GM12878 (cell line): ENCODE measurements at regions not wholly inside any gene's neighbourhood (a gene's known extent, or its start where the extent isn't known, plus 50 kb on each side); places are given as distances from the start of the nearest gene placed in this dataset.

ENCODE experiments used
- ATAC-seq: fragments of 200-7000 bp; cut with Tn5 transposase; 3 replicates; pipeline ENCODE4 v1.9.1; 2020; ENCODE audit warnings: mild to moderate bottlenecking, moderate library complexity
- BruUV-seq: library from RNA; stranded (reverse); fragments of 400-500 nt; replicated peaks from 2 replicates; lab custom pipeline; 2021; lab: Mats Ljungman, UMichigan
- CTCF ChIA-PET: fragments of 300-600 bp; sonication (Branson Sonifier 250); formaldehyde crosslinking; extraction: SDS; loops from one replicate; lab custom pipeline; 2021; ENCODE audit warnings: inconsistent platforms; lab: Yijun Ruan, JAX
- POLR2A ChIA-PET: fragments of 350-600 bp; formaldehyde crosslinking; extraction: SDS; loops from one replicate; lab custom pipeline; 2021; ENCODE audit warnings: inconsistent platforms; lab: Charles Lee
- RAD21 ChIA-PET: fragments of 300-600 bp; sonication (Branson Sonifier 250); formaldehyde crosslinking; loops from one replicate; lab custom pipeline; 2023; ENCODE audit warnings: antibody characterized with exemption; ENCODE audit not compliant: unreplicated experiment; lab: Charles Lee
- SMC1A ChIA-PET: fragments of 300-600 bp; sonication (Branson Sonifier 250); formaldehyde crosslinking; loops from one replicate; lab custom pipeline; 2023; ENCODE audit not compliant: unreplicated experiment, uncharacterized antibody; lab: Charles Lee
- DNase-seq: peaks from one replicate; pipeline ENCODE4 v3.0.0-alpha.2; 2011; ENCODE audit warnings: low read depth, low spot score
- FAIRE-seq: peaks from 3 replicates; lab custom pipeline; 2011; peaks lifted over from hg19 to GRCh38; lab: Jason Lieb, UNC
- H2AFZ ChIP-seq: 2 replicates; pipeline ENCODE4 v1.6.0; 2011; ENCODE audit warnings: low read depth, low read length, control low read depth; ENCODE audit not compliant: control insufficient read depth
- H3K27ac ChIP-seq: 2 replicates; pipeline ENCODE4 v1.5.1; 2011; ENCODE audit warnings: control low read depth; ENCODE audit not compliant: control insufficient read depth, insufficient read depth
- H3K27me3 ChIP-seq, 2 experiments: replicated peaks in 1 of 2; 2 replicates each; pipeline versions ENCODE4 v1.6.0 to v1.6.1; 2011; ENCODE audit warnings: low read length in 1 of 2; ENCODE audit not compliant: control insufficient read depth in 2 of 2, insufficient read depth in 2 of 2
- H3K36me3 ChIP-seq, 2 experiments: 2 replicates each; pipeline ENCODE4 v1.5.1; 2011; ENCODE audit warnings: low read length in 1 of 2; ENCODE audit not compliant: control insufficient read depth in 2 of 2, insufficient read depth in 2 of 2
- H3K4me1 ChIP-seq: 2 replicates; pipeline ENCODE4 v1.6.1; 2011; ENCODE audit warnings: mild to moderate bottlenecking, low read length, moderate library complexity, mixed read lengths; ENCODE audit not compliant: control insufficient read depth, insufficient read depth
- H3K4me2 ChIP-seq: 2 replicates; pipeline ENCODE4 v1.6.0; 2011; ENCODE audit warnings: control low read depth; ENCODE audit not compliant: control insufficient read depth, insufficient read depth
- H3K4me3 ChIP-seq: fragments of 200-600 bp; sonication (generic); 2 replicates; pipeline ENCODE4 v1.5.1; 2016
- H3K79me2 ChIP-seq: 2 replicates; pipeline ENCODE4 v1.6.0; 2011; ENCODE audit warnings: low read length; ENCODE audit not compliant: control insufficient read depth, insufficient read depth
- H3K9ac ChIP-seq: 2 replicates; pipeline ENCODE4 v1.8.0; 2011; ENCODE audit warnings: low read length, control low read depth, mixed read lengths; ENCODE audit not compliant: control insufficient read depth, insufficient read depth
- H3K9me3 ChIP-seq: replicated peaks from 3 replicates; pipeline ENCODE4 v1.5.1; 2011; ENCODE audit warnings: mild to moderate bottlenecking, low read length; ENCODE audit not compliant: control insufficient read depth, insufficient read depth
- H4K20me1 ChIP-seq: 2 replicates; pipeline ENCODE4 v1.6.0; 2011; ENCODE audit not compliant: control insufficient read depth, insufficient read depth
- ASH2L ChIP-seq: fragments of 300-600, 200-600 bp; sonication (generic); IDR thresholded peaks from 2 replicates; pipeline ENCODE4 v1.6.1; 2017; ENCODE audit warnings: low read depth, mild to moderate bottlenecking, borderline replicate concordance
- SP1 ChIP-seq: IDR thresholded peaks from one replicate; pipeline ENCODE4 v1.6.1; 2011; ENCODE audit warnings: low read depth, low read length
- WGBS: methylation state at CpG from one replicate; pipeline ENCODE4 v1.1.6; 2016; ENCODE audit warnings: low lambda C conversion rate; ENCODE audit not compliant: insufficient replicate concordance, insufficient coverage; ENCODE audit errors: missing lambda C conversion rate; 5-methylcytosine and 5-hydroxymethylcytosine counted together
- in situ Hi-C: fragments of 300-500 bp; cut with MboI; formaldehyde crosslinking; loops from 9 replicates; pipeline ENCODE4 v1.14.3; 2018; ENCODE audit warnings: mixed read lengths
- intact Hi-C: fragments of 100-400 bp; cut with micrococcal nuclease; formaldehyde crosslinking; loops from one replicate; pipeline ENCODE4 v1.14.2; 2022; ENCODE audit not compliant: unreplicated experiment
- TF ChIP-seq, protein P1 (sequence below): fragments of 450-650 bp; formaldehyde crosslinking; IDR thresholded peaks from 2 replicates; pipeline ENCODE4 v1.5.0; 2022; ENCODE audit warnings: mild to moderate bottlenecking, missing genetic modification characterization
- TF ChIP-seq, protein P2 (sequence below): fragments of 450-650 bp; IDR thresholded peaks from 2 replicates; pipeline ENCODE4 v1.6.1; 2017; ENCODE audit warnings: mild to moderate bottlenecking, moderate library complexity
- TF ChIP-seq, protein P3 (sequence below): fragments of 450-650 bp; IDR thresholded peaks from 2 replicates; pipeline ENCODE4 v1.6.1; 2017; ENCODE audit warnings: borderline replicate concordance

- TF ChIP-seq, protein P1, sequence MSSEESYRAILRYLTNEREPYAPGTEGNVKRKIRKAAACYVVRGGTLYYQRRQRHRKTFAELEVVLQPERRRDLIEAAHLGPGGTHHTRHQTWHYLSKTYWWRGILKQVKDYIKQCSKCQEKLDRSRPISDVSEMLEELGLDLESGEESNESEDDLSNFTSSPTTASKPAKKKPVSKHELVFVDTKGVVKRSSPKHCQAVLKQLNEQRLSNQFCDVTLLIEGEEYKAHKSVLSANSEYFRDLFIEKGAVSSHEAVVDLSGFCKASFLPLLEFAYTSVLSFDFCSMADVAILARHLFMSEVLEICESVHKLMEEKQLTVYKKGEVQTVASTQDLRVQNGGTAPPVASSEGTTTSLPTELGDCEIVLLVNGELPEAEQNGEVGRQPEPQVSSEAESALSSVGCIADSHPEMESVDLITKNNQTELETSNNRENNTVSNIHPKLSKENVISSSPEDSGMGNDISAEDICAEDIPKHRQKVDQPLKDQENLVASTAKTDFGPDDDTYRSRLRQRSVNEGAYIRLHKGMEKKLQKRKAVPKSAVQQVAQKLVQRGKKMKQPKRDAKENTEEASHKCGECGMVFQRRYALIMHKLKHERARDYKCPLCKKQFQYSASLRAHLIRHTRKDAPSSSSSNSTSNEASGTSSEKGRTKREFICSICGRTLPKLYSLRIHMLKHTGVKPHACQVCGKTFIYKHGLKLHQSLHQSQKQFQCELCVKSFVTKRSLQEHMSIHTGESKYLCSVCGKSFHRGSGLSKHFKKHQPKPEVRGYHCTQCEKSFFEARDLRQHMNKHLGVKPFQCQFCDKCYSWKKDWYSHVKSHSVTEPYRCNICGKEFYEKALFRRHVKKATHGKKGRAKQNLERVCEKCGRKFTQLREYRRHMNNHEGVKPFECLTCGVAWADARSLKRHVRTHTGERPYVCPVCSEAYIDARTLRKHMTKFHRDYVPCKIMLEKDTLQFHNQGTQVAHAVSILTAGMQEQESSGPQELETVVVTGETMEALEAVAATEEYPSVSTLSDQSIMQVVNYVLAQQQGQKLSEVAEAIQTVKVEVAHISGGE (CRISPR knock-in tag): no peak
- no peak for TF ChIP-seq ASH2L
- TF ChIP-seq, all 136 proteins: peak for 0
These were observed 487.7 kb upstream of the NOVA1 start (continued) for GRCh38 chr14:27085500-27085899.

- H3K4me3 ChIP-seq: no peak overlapping the region
- no peaks in the 10 kb centered on the region for H3K36me3 ChIP-seq
- in situ Hi-C loops (no loop called here), intact Hi-C loops (no loop called here)
- SMC1A ChIA-PET: no interaction called here
- no peaks in the 10 kb centered on the region for H3K79me2 ChIP-seq
- H3K27me3 ChIP-seq: no peaks in the 10 kb centered on the region
- no peaks in the 10 kb centered on the region for H3K9me3 ChIP-seq
- no peak overlapping the region for H3K27ac ChIP-seq
- no peak for DNase-seq
- CTCF ChIA-PET: no interaction called here
- no peak for ATAC-seq
- no peak overlapping the region for H2AFZ ChIP-seq
- RAD21 ChIA-PET: no interaction called here
- FAIRE-seq: no peak
- 32% methylated on average over 3 of the region's 3 CpGs for WGBS
- no peak overlapping the region for H3K9ac ChIP-seq
- H3K4me1 ChIP-seq: no peaks in the 10 kb centered on the region
- POLR2A ChIA-PET: no interaction called here
- H4K20me1 ChIP-seq: no peaks in the 10 kb centered on the region
- H3K4me2 ChIP-seq: no peak overlapping the region
- TF ChIP-seq, protein P2, sequence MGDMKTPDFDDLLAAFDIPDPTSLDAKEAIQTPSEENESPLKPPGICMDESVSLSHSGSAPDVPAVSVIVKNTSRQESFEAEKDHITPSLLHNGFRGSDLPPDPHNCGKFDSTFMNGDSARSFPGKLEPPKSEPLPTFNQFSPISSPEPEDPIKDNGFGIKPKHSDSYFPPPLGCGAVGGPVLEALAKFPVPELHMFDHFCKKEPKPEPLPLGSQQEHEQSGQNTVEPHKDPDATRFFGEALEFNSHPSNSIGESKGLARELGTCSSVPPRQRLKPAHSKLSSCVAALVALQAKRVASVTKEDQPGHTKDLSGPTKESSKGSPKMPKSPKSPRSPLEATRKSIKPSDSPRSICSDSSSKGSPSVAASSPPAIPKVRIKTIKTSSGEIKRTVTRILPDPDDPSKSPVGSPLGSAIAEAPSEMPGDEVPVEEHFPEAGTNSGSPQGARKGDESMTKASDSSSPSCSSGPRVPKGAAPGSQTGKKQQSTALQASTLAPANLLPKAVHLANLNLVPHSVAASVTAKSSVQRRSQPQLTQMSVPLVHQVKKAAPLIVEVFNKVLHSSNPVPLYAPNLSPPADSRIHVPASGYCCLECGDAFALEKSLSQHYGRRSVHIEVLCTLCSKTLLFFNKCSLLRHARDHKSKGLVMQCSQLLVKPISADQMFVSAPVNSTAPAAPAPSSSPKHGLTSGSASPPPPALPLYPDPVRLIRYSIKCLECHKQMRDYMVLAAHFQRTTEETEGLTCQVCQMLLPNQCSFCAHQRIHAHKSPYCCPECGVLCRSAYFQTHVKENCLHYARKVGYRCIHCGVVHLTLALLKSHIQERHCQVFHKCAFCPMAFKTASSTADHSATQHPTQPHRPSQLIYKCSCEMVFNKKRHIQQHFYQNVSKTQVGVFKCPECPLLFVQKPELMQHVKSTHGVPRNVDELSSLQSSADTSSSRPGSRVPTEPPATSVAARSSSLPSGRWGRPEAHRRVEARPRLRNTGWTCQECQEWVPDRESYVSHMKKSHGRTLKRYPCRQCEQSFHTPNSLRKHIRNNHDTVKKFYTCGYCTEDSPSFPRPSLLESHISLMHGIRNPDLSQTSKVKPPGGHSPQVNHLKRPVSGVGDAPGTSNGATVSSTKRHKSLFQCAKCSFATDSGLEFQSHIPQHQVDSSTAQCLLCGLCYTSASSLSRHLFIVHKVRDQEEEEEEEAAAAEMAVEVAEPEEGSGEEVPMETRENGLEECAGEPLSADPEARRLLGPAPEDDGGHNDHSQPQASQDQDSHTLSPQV: no peak
- no peak for TF ChIP-seq SP1
- TF ChIP-seq, protein P3, sequence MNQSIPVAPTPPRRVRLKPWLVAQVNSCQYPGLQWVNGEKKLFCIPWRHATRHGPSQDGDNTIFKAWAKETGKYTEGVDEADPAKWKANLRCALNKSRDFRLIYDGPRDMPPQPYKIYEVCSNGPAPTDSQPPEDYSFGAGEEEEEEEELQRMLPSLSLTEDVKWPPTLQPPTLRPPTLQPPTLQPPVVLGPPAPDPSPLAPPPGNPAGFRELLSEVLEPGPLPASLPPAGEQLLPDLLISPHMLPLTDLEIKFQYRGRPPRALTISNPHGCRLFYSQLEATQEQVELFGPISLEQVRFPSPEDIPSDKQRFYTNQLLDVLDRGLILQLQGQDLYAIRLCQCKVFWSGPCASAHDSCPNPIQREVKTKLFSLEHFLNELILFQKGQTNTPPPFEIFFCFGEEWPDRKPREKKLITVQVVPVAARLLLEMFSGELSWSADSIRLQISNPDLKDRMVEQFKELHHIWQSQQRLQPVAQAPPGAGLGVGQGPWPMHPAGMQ: no peak
- TF ChIP-seq, all 136 proteins: peak for 0
- BruUV-seq: no TSS peak
These were observed 492.9 kb upstream of the NOVA1 start for GRCh38 chr14:27090716-27091115.
